ENCODE measurements at regions not wholly inside any gene's neighbourhood (a gene's known extent, or its start where the extent isn't known, plus 50 kb on each side); places are given as distances from the start of the nearest gene placed in this dataset.

DNA sequence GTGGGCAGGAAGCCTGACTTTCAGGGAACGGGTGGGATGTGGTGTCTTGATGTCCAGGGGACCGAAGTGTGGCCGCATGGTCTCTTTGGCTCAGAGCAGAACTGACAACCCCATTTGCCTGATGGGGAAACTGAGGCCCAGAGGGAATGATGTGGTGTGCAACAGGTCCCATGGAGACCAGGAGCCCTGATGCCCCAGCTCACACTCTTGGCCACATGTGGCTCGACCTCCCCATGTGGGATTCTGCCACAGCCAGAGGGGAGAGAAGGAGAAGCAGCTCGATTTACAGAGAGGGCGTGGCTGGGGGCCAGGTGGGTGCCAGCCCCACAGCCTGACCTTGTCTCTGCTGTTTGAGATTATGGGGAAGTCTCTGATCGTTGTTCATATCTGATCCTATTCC, 128.1 kb downstream of the TEX29 start:
- CTCF ChIA-PET: no interaction called here

GRCh38 chr13:111449041-111449440, 128.6 kb downstream of the TEX29 start:
- CTCF ChIA-PET: no interaction called here
- POLR2A ChIA-PET: no interaction called here

More for the DNA sequence above, 128.1 kb downstream of the TEX29 start:
- POLR2A ChIA-PET: no interaction called here

GRCh38 chr13:111451402-111451801, 131.0 kb downstream of the TEX29 start:
- ChIA-PET POLR2A (no interaction called here), CTCF (no interaction called here)

- POLR2A ChIA-PET: no interaction called here
- CTCF ChIA-PET: no interaction called here
Measured at GRCh38 chr13:111456452-111457230, 136.2 kb downstream of the TEX29 start.

GRCh38 chr13:111458001-111458531, 137.6 kb downstream of the TEX29 start:
- POLR2A ChIA-PET: no interaction called here
- CTCF ChIA-PET: no interaction called here

GRCh38 chr13:111458739-111459138, 138.3 kb downstream of the TEX29 start:
- ChIA-PET CTCF (no interaction called here), POLR2A (interaction anchor here (0.7 kb wide), 1 partner anchor 113 kb away, joined by 9 read pairs; no protein-coding TSS in a partner anchor)

DNA sequence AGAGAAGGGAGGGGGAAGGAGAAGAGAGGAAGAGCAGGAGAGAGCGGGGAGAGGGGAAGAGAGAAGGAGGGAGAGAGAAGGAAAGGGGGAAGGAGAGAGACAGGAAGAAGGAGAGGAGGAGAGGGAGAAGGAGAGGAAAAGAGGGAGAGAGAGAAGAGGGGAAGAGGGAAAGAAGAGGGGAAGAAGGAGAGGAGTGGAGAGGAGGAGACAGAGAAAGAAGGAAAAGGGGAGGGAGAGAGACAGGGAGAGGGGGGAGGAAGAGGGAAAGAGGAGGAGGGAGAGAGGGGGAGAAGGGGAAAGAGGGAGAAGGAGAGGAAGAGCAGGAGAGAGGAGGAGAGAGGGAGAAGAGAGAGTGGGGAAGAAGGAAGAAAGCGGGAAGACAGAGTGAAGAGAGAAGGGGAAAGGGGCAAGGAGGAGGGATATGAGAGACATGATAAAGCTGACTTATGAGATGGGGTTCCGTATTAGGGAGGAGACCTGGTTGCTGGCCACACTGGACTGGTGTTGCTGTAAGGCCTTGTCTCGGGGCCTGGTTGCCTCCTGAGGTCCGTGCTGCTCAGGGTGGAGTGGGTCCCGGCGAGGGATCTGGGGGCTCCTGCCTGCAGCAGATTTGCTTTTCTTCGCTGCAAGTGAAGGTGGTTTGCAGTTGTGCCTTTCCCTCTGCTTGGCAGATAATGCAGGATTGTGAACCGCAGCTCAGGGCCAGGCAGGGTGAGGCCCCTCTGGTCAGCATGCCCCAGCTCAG, 139.5 kb downstream of the TEX29 start:
- CTCF ChIA-PET: interaction anchor here (0.5 kb wide), 1 partner anchor 45 kb away, joined by 3 read pairs; no protein-coding TSS in a partner anchor
- POLR2A ChIA-PET: no interaction called here

- POLR2A ChIA-PET: no interaction called here
Measured at GRCh38 chr13:111460548-111461444, 140.4 kb downstream of the TEX29 start.

GRCh38 chr13:111461445-111462149, 141.2 kb downstream of the TEX29 start:
- CTCF ChIA-PET: no interaction called here
- POLR2A ChIA-PET: no interaction called here

More at GRCh38 chr13:111460548-111461444, 140.4 kb downstream of the TEX29 start:
- CTCF ChIA-PET: interaction anchor here (0.5 kb wide), 1 partner anchor 44 kb away, joined by 3 read pairs; no protein-coding TSS in a partner anchor

DNA sequence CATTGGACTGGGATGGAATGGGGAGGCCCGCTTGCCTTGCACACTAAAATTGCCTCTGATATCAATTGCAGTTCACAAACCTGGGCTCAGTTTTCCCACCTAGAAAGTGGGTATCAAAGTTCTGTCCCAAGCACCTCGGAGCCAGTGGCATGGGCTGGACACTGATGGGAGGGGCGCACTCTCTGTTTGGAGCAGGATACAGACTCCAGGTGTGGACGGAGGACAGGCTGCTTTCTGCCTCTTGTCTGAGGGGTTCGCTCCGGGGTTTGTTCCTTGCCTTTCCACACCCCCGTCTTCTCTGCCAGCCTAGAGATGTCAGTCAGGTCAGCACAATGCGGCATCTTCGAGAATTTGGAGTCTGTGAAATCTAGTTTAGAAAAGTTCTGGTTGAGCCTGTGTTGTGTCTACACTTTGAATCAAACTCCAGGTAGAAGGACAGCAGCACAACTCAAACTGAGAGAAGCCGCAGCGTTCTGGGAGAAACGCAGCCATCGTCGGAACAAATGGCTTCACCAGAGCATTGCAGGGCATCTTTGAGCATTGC, 141.9 kb downstream of the TEX29 start:
- CTCF ChIA-PET: no interaction called here
- POLR2A ChIA-PET: no interaction called here

DNA sequence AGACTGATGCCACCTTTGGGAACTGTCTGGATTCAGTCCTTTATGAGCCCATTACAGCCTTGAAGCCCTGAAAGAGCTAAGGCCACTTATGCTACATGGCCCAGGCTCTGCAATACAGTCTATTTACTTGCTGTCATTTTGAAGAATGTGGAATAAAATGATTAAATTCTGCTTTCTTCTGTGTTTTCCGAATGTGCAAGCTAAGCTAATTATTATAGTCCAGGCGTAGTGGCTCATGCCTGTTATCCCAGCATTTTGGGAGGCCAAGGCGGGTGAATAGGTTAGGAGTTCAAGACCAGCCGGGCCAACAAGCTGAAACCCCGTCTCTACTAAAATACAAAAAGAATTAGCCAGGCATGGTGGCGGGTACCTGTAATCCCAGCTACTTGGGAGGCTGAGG, 142.5 kb downstream of the TEX29 start:
- ChIA-PET POLR2A (no interaction called here), CTCF (no interaction called here)

DNA sequence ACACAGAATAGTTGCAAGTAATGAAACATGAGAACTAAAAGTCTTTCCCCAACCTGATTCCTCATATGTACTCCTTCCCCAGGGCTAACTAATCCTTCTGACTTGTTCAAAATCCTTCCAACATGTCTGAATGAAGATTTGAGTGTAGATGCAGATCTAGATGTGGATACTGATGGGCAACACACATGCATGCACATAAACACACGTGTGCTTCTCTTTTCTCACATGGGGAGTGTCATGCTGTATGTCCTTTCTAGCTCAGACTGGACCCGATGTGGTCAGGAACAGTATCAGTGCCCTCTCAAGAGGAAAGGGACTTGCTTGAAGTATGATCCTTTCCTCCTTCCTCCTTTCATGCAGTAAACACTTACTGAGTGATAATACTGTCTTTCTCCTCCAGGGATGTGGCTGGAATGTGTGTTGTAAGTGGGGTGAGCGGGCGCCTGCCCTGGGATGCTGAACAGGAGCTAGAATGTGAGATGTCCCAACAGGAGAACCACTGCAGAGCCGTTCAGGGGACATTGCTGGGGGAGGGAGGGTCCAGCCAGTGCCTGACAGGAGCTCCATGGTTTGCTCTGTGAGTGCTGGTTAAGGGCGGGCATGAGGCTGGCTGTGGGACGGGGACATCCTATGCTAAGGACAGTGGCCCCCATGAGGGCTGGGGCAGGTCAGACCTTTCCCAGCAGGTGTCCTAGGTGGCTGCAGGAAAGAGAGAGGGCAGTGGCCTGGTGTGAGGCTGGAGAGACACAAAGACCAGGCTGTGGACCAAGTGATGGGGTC, 146.9 kb downstream of the TEX29 start:
- ChIA-PET CTCF (no interaction called here), POLR2A (no interaction called here)

DNA sequence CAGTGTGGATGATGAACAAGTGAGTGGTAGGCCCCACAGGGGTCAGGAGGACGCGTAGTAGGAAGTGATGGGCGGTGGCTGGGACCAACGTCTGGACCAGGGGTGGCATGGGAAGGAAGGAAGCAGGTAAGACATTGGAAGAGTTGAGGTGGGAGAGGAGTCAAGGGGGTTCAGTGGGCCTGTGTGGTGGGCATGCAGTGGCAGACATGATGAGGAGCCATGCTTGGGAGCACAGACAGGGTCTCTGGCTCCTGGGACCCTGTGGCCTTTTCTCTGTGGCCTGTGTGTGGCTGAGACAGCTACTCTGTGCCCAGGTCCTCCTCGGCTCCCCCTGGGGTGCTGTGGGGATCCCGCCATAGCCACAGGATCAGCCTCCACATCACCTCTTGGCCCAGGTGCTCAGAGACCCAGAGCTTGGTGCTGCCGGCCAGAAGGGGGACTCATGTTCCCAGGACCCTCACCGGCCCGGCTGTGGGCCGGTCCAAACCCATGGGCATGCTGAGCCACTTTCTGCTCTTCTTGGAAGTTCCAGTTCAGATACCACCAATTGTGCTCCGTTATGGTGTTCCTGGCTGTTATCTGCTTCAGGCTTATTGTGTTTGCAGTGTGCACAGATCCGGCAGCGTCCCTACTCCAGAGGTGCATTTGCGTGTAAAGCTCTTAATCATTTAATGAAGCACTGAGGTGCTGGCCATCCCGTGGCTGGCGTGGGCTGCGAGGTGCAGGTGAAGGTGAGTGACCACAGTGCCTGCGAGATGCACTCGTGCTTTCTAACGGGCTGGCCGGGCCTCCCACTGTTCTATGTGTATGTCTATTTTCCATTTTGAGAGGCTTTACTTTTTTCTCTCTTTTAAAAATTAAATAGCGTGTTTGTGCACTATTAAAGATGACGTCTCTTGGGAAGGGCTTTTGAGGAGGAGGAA, 147.9 kb downstream of the TEX29 start:
- CTCF ChIA-PET: no interaction called here

DNA sequence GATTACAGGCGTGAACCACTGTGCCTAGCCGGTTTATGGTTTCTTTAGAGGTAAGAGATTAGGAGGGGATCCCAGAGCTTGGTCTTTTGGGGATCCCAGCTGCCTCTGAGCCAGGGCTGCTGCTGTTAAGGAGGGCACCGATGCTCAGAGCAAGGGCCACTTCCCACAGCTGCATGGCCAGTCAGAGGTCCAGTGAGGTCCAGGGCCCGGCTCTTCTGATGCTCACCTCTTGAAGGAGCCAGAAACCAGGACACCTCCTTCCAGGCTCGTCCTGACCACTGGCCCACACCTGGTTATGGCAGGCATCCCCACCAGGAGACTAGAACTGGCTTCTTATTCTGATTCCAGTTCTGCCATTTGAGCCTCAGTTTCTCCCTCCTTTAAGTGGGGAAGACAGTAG, 149.0 kb downstream of the TEX29 start:
- POLR2A ChIA-PET: no interaction called here
- CTCF ChIA-PET: no interaction called here

More for the DNA sequence above, 147.9 kb downstream of the TEX29 start:
- POLR2A ChIA-PET: no interaction called here

DNA sequence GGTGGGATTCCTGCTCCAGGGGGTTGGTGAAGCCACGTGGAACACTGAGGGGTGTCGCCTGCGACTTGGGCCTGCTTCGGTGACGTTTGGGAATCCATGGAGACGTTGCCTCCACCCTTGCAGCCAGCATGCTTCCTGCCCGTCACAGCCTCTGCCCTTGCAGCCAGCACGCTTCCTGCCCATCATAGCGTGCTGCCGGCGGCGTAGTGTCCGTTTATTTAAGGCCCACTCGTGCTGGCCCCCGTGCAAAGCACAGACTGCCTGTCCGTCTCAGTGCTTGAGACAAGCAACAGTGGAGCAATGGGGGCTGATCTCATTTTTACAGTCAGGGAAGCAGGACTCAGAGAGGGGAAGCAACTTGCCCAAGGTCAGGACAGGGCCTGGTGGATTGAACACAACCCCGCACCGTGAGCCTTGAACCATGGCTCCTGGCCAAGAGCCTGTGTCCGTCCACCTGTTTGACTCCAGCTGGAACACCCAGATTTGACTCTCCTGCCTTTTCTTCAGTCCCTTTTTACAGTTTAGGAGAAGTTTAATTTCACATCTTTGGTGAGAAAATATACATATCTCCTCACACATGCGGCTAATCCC, 149.6 kb downstream of the TEX29 start:
- POLR2A ChIA-PET: no interaction called here
- CTCF ChIA-PET: no interaction called here

DNA sequence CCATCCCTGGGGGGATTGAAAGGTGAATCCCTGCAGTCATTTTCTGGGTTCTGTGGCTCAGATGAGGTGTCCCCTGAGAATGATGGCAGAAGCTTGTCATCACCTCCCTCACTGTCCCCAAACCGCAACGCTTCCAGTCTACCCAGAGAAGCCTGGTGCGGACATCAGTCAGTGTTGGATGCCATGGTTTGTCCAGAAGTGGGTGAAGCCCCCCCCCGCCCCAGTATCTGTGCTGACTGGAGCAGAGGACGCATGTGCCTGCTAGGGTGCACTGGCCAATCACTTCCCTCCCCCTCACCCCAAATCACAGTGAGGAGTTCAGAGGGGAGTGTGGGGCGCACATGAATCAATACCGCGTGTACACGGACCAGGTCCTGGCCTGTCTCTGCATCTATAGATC, 150.5 kb downstream of the TEX29 start:
- CTCF ChIA-PET: no interaction called here
- POLR2A ChIA-PET: no interaction called here

GRCh38 chr13:111472083-111472482, 151.6 kb downstream of the TEX29 start:
- POLR2A ChIA-PET: no interaction called here
- CTCF ChIA-PET: no interaction called here

Measured in activated CD8-positive, alpha-beta memory T cell treated with anti-CD3 and anti-CD28 coated beads for 36 hours (primary cell).